Subcutaneous abdominal adipose tissue (tissue), 5 donors: ENCODE measurements at regions not wholly inside any gene's neighbourhood (a gene's known extent, or its start where the extent isn't known, plus 50 kb on each side); places are given as distances from the start of the nearest gene placed in this dataset.
"Not testable (repeated sequence)": the region's sequence is repeated elsewhere in the genome, so short reads cannot be mapped to it uniquely, and the experiment has no call there.

ENCODE experiments used
- H3K27ac ChIP-seq: one replicate; pipeline ENCODE4 v1.7.0; 2013; ENCODE audit warnings: low read depth, mild to moderate bottlenecking, inconsistent platforms, low read length, moderate library complexity
- H3K27me3 ChIP-seq, 5 donors: one replicate each; pipeline ENCODE4 v1.7.0; 2013; ENCODE audit warnings: low read length in 5 of 5, inconsistent platforms in 1 of 5; ENCODE audit not compliant: control insufficient read depth in 5 of 5, insufficient read depth in 4 of 5
- H3K36me3 ChIP-seq, 5 donors: one replicate each; pipeline ENCODE4 v1.7.0; 2013; ENCODE audit warnings: low read length in 5 of 5; ENCODE audit not compliant: control insufficient read depth in 5 of 5, insufficient read depth in 5 of 5
- H3K4me1 ChIP-seq, 5 donors: one replicate each; pipeline ENCODE4 v1.7.0; 2013; ENCODE audit warnings: low read length in 5 of 5, mild to moderate bottlenecking in 3 of 5, moderate library complexity in 1 of 5; ENCODE audit not compliant: control insufficient read depth in 5 of 5, insufficient read depth in 5 of 5
- H3K4me3 ChIP-seq, 5 donors: one replicate each; pipeline ENCODE4 v1.7.0; 2013; ENCODE audit warnings: low read length in 5 of 5, low read depth in 1 of 5
- H3K9ac ChIP-seq, 5 donors: one replicate each; pipeline ENCODE4 v1.7.0; 2013; ENCODE audit warnings: low read length in 5 of 5, mild to moderate bottlenecking in 4 of 5, moderate library complexity in 3 of 5
- H3K9me3 ChIP-seq, 5 donors: one replicate each; pipeline ENCODE4 v1.7.0; 2013; ENCODE audit warnings: low read length in 5 of 5; ENCODE audit not compliant: control insufficient read depth in 5 of 5
- donor health status: healthy.
- donor health status: healthy.
- donor health status: healthy.
- donor health status: healthy.
- donor health status: healthy.

- H3K36me3 ChIP-seq, result no peaks in the 10 kb centered on the region
Observed at GRCh38 chr4:64807821-64808220, 398.6 kb upstream of the TECRL start.

GRCh38 chr4:64799751-64800150 lies 390.5 kb upstream of the TECRL start:
- no peaks in the 10 kb centered on the region for H3K27me3 ChIP-seq
- H3K9me3 ChIP-seq, result peaks cover 0 to under 1% (median 0%) of the 10 kb centered on the region in 5 donors
- no peaks in the 10 kb centered on the region for H3K4me1 ChIP-seq
- no peak overlapping the region for H3K9ac ChIP-seq
- no peak overlapping the region for H3K4me3 ChIP-seq
- no peaks in the 10 kb centered on the region for H3K36me3 ChIP-seq
- H3K27ac ChIP-seq, result no peak overlapping the region

More at GRCh38 chr4:64807821-64808220, 398.6 kb upstream of the TECRL start:
- H3K9me3 ChIP-seq, result peaks cover 0 to 3% (median 0%) of the 10 kb centered on the region in 5 donors
- H3K27ac ChIP-seq, result no peak overlapping the region
- no peaks in the 10 kb centered on the region for H3K4me1 ChIP-seq
- no peak overlapping the region for H3K4me3 ChIP-seq
- no peak overlapping the region for H3K9ac ChIP-seq
- H3K27me3 ChIP-seq, result no peaks in the 10 kb centered on the region

- H3K27ac ChIP-seq, H3K9me3 ChIP-seq, H3K4me3 ChIP-seq, H3K36me3 ChIP-seq, H3K27me3 ChIP-seq, H3K9ac ChIP-seq, H3K4me1 ChIP-seq: not testable (repeated sequence)
Observed at GRCh38 chr4:64798828-64799227, 389.6 kb upstream of the TECRL start.

- H3K27ac ChIP-seq, result no peak overlapping the region
- H3K27me3 ChIP-seq, result no peaks in the 10 kb centered on the region
- no peaks in the 10 kb centered on the region for H3K36me3 ChIP-seq
- H3K4me3 ChIP-seq, result no peak overlapping the region
- no peaks in the 10 kb centered on the region for H3K9me3 ChIP-seq
- H3K4me1 ChIP-seq, result no peaks in the 10 kb centered on the region
- no peak overlapping the region for H3K9ac ChIP-seq
Observed at GRCh38 chr4:64796581-64796980, 387.3 kb upstream of the TECRL start.

- Histone ChIP-seq H3K4me3 (no peak overlapping the region), H3K27me3 (no peaks in the 10 kb centered on the region), H3K9me3 (no peaks in the 10 kb centered on the region), H3K9ac (no peak overlapping the region), H3K27ac (no peak overlapping the region), H3K36me3 (no peaks in the 10 kb centered on the region), H3K4me1 (peaks cover 0 to 4% (median 0%) of the 10 kb centered on the region in 5 donors)
Observed at GRCh38 chr4:64784125-64784524, 374.9 kb upstream of the TECRL start.

GRCh38 chr4:64781737-64782326 lies 372.6 kb upstream of the TECRL start:
- Histone ChIP-seq H3K4me1 (peaks cover 0 to 4% (median 0%) of the 10 kb centered on the region in 5 donors), H3K27me3 (no peaks in the 10 kb centered on the region), H3K36me3 (no peaks in the 10 kb centered on the region), H3K27ac (no peak overlapping the region), H3K4me3 (no peak overlapping the region), H3K9me3 (no peaks in the 10 kb centered on the region), H3K9ac (no peak overlapping the region)

- peaks cover 0 to 4% (median 0%) of the 10 kb centered on the region in 5 donors for H3K4me1 ChIP-seq
- no peaks in the 10 kb centered on the region for H3K27me3 ChIP-seq
- no peaks in the 10 kb centered on the region for H3K36me3 ChIP-seq
- H3K9ac ChIP-seq, result no peak overlapping the region
- H3K9me3 ChIP-seq, result no peaks in the 10 kb centered on the region
- no peak overlapping the region for H3K27ac ChIP-seq
- H3K4me3 ChIP-seq, result no peak overlapping the region
Observed at GRCh38 chr4:64780664-64781063, 371.4 kb upstream of the TECRL start.

GRCh38 chr4:64777286-64777685 lies 368.0 kb upstream of the TECRL start:
- Histone ChIP-seq H3K9me3 (no peaks in the 10 kb centered on the region), H3K9ac (no peak overlapping the region), H3K27ac (no peak overlapping the region), H3K4me3 (no peak overlapping the region), H3K27me3 (no peaks in the 10 kb centered on the region), H3K36me3 (no peaks in the 10 kb centered on the region), H3K4me1 (peaks cover 0 to 4% (median 0%) of the 10 kb centered on the region in 5 donors)

- Histone ChIP-seq H3K27me3 (no peaks in the 10 kb centered on the region), H3K4me3 (no peak overlapping the region), H3K27ac (no peak overlapping the region), H3K9ac (no peak overlapping the region), H3K36me3 (no peaks in the 10 kb centered on the region), H3K4me1 (peaks cover 0 to 4% (median 0%) of the 10 kb centered on the region in 5 donors), H3K9me3 (no peaks in the 10 kb centered on the region)
Observed at GRCh38 chr4:64776820-64777219, 367.6 kb upstream of the TECRL start.

GRCh38 chr4:64774626-64775025 lies 365.4 kb upstream of the TECRL start:
- no peak overlapping the region for H3K9ac ChIP-seq
- H3K27me3 ChIP-seq, result no peaks in the 10 kb centered on the region
- H3K27ac ChIP-seq, result no peak overlapping the region
- H3K4me3 ChIP-seq, result no peak overlapping the region
- H3K4me1 ChIP-seq, result peaks cover 0 to under 1% (median 0%) of the 10 kb centered on the region in 5 donors
- no peaks in the 10 kb centered on the region for H3K9me3 ChIP-seq
- no peaks in the 10 kb centered on the region for H3K36me3 ChIP-seq
